A549 (cell line): ENCODE measurements at regions not wholly inside any gene's neighbourhood (a gene's known extent, or its start where the extent isn't known, plus 50 kb on each side); places are given as distances from the start of the nearest gene placed in this dataset.

Source experiments
- CTCF ChIP-seq: fragments of >200 bp; sonication (Bioruptor Twin); formaldehyde crosslinking; IDR thresholded peaks from 3 replicates; pipeline ENCODE4 v1.5.1; 2016
- EP300 ChIP-seq, 2 experiments: fragments of >200 bp; sonication (Bioruptor Twin); formaldehyde crosslinking; IDR thresholded peaks; 2 replicates in 1 of 2; 3 replicates in 1 of 2; pipeline ENCODE4 v1.6.1; 2016 to 2017
- ESRRA ChIP-seq: fragments of 150-350 bp; IDR thresholded peaks from 2 replicates; pipeline ENCODE4 v1.6.1; 2014; ENCODE audit warnings: mild to moderate bottlenecking, low read length, borderline replicate concordance
- POLR2A ChIP-seq: IDR thresholded peaks from 2 replicates; pipeline ENCODE4 v1.6.1; 2012; ENCODE audit warnings: mild to moderate bottlenecking, low read length
- RCOR1 ChIP-seq: fragments of 150-350 bp; IDR thresholded peaks from 2 replicates; pipeline ENCODE4 v1.6.1; 2014; ENCODE audit warnings: antibody characterized with exemption, low read length, low read depth
- REST ChIP-seq: fragments of 200-600 bp; sonication (generic); IDR thresholded peaks from 2 replicates; pipeline ENCODE4 v1.6.1; 2016; ENCODE audit warnings: antibody characterized with exemption, mild to moderate bottlenecking, moderate library complexity

- no peak for TF ChIP-seq CTCF
- TF ChIP-seq ESRRA, result no peak
- no peak for TF ChIP-seq REST
- no peak for TF ChIP-seq EP300 (IDR thresholded peaks at IDR 0.05)
- TF ChIP-seq POLR2A, result no peak
- TF ChIP-seq RCOR1, result no peak
These were observed 209.3 kb upstream of the UMPS start for GRCh38 chr3:124520970-124521369.
